HK-2 (cell line): ENCODE measurements at regions not wholly inside any gene's neighbourhood (a gene's known extent, or its start where the extent isn't known, plus 50 kb on each side); places are given as distances from the start of the nearest gene placed in this dataset.
A peak's percentile ranks its signal among the peaks of the same experiment; 100 is the strongest.

Experiments used
- DNase-seq: peaks from one replicate; pipeline ENCODE4 v3.0.0-alpha.2; 2018; ENCODE audit not compliant: unreplicated experiment

- DNase-seq, result no peak
Observed at GRCh38 chr10:21092683-21093524, 195.8 kb upstream of the NEBL start.

GRCh38 chr10:21090609-21091082 is 193.5 kb upstream of the NEBL start:
- DNase-seq, result no peak

GRCh38 chr10:21087476-21087875 is 190.4 kb upstream of the NEBL start:
- DNase-seq, result no peak

- DNase-seq, result no peak
Observed at GRCh38 chr10:21084700-21085099, 187.6 kb upstream of the NEBL start.

GRCh38 chr10:21083861-21084260 is 186.8 kb upstream of the NEBL start:
- no peak for DNase-seq

GRCh38 chr10:21082206-21082605 is 185.1 kb upstream of the NEBL start:
- DNase-seq, result no peak

GRCh38 chr10:21080261-21080660 is 183.2 kb upstream of the NEBL start:
- DNase-seq, result no peak

GRCh38 chr10:21079330-21079658 is 182.2 kb upstream of the NEBL start:
- DNase-seq, result no peak

- DNase-seq, result peak; percentile 27
Observed at GRCh38 chr10:21078410-21079329, 181.6 kb upstream of the NEBL start.

GRCh38 chr10:21077681-21078080 is 180.6 kb upstream of the NEBL start:
- DNase-seq, result no peak

- DNase-seq, result no peak
Observed at GRCh38 chr10:21076381-21076780, 179.3 kb upstream of the NEBL start.

GRCh38 chr10:21075880-21076279 is 178.8 kb upstream of the NEBL start:
- DNase-seq, result no peak

GRCh38 chr10:21071001-21071673 is 174.0 kb upstream of the NEBL start:
- DNase-seq, result no peak

- DNase-seq, result no peak
Observed at GRCh38 chr10:21069929-21070700, 173.0 kb upstream of the NEBL start.

GRCh38 chr10:21069278-21069677 is 172.2 kb upstream of the NEBL start:
- no peak for DNase-seq

- no peak for DNase-seq
Observed at GRCh38 chr10:21068026-21068656, 171.0 kb upstream of the NEBL start.

GRCh38 chr10:21065621-21066248 is 168.6 kb upstream of the NEBL start:
- no peak for DNase-seq

- no peak for DNase-seq
Observed at GRCh38 chr10:21061982-21062381, 164.9 kb upstream of the NEBL start.

GRCh38 chr10:21061184-21061583 is 164.1 kb upstream of the NEBL start:
- no peak for DNase-seq

- DNase-seq, result no peak
Observed at GRCh38 chr10:21060626-21061025, 163.5 kb upstream of the NEBL start.

- no peak for DNase-seq
Observed at GRCh38 chr10:21057989-21058388, 160.9 kb upstream of the NEBL start.
